ENCODE measurements at regions not wholly inside any gene's neighbourhood (a gene's known extent, or its start where the extent isn't known, plus 50 kb on each side); places are given as distances from the start of the nearest gene placed in this dataset.

DNA sequence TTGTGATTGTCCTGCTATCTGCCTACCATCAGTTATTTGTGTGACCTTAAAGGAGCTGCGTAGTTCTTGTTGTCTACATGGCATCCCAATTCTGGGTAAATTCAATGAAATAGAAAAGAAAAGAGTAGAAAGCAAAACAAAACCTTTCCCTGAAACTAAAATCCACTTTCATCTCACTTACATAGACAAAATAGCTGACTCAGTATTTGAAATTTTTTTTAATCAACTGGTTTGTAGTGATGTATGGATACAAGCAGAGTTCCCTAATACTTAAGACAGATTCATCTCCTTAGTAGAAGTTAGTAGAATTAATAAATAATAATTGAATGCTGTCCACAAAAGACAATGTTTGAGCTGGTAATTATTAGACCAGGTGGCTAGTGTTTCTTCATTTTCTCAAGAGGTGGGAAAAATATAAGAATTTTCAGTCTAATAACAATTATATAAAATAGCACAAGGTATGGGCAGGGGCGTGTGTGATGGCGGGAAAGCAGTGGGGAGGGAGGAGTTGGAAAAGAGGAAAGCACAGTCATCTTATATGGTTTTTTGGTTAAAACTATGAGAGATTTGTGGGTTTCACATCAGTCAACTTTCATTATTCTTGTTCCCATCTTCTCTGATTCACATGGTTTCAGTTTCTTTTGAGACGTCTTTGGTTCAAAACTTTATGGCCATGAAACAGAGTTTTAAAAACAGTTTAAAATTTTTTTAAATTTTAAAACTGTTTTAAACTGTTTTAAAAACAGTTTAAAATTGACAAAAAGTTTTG is 275.2 kb downstream of the SPRY1 start (continued):
- TF ChIP-seq, protein P1, sequence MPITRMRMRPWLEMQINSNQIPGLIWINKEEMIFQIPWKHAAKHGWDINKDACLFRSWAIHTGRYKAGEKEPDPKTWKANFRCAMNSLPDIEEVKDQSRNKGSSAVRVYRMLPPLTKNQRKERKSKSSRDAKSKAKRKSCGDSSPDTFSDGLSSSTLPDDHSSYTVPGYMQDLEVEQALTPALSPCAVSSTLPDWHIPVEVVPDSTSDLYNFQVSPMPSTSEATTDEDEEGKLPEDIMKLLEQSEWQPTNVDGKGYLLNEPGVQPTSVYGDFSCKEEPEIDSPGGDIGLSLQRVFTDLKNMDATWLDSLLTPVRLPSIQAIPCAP (CRISPR knock-in tag; IDR thresholded peaks at IDR 0.05) = no peak
- TF ChIP-seq, protein P2, sequence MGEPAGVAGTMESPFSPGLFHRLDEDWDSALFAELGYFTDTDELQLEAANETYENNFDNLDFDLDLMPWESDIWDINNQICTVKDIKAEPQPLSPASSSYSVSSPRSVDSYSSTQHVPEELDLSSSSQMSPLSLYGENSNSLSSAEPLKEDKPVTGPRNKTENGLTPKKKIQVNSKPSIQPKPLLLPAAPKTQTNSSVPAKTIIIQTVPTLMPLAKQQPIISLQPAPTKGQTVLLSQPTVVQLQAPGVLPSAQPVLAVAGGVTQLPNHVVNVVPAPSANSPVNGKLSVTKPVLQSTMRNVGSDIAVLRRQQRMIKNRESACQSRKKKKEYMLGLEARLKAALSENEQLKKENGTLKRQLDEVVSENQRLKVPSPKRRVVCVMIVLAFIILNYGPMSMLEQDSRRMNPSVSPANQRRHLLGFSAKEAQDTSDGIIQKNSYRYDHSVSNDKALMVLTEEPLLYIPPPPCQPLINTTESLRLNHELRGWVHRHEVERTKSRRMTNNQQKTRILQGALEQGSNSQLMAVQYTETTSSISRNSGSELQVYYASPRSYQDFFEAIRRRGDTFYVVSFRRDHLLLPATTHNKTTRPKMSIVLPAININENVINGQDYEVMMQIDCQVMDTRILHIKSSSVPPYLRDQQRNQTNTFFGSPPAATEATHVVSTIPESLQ (CRISPR knock-in tag; IDR thresholded peaks at IDR 0.05) = no peak
- TF ChIP-seq ZNF219 (CRISPR knock-in tag; IDR thresholded peaks at IDR 0.05; ENCODE audit: borderline replicate concordance) (no peak), RORB (CRISPR knock-in tag; IDR thresholded peaks at IDR 0.05) (no peak), NR2C2 (CRISPR knock-in tag; IDR thresholded peaks at IDR 0.05) (no peak), ELF4 (CRISPR knock-in tag; IDR thresholded peaks at IDR 0.05; ENCODE audit: low read depth) (no peak), ATF1 (CRISPR knock-in tag; IDR thresholded peaks at IDR 0.05) (no peak), FOXJ3 (CRISPR knock-in tag; IDR thresholded peaks at IDR 0.05; ENCODE audit: borderline replicate concordance) (no peak), KAT7 (CRISPR knock-in tag; IDR thresholded peaks at IDR 0.05; ENCODE audit: borderline replicate concordance) (no peak), FOXP1 (CRISPR knock-in tag; IDR thresholded peaks at IDR 0.05; ENCODE audit: borderline replicate concordance) (no peak)
- TF ChIP-seq, protein P3, sequence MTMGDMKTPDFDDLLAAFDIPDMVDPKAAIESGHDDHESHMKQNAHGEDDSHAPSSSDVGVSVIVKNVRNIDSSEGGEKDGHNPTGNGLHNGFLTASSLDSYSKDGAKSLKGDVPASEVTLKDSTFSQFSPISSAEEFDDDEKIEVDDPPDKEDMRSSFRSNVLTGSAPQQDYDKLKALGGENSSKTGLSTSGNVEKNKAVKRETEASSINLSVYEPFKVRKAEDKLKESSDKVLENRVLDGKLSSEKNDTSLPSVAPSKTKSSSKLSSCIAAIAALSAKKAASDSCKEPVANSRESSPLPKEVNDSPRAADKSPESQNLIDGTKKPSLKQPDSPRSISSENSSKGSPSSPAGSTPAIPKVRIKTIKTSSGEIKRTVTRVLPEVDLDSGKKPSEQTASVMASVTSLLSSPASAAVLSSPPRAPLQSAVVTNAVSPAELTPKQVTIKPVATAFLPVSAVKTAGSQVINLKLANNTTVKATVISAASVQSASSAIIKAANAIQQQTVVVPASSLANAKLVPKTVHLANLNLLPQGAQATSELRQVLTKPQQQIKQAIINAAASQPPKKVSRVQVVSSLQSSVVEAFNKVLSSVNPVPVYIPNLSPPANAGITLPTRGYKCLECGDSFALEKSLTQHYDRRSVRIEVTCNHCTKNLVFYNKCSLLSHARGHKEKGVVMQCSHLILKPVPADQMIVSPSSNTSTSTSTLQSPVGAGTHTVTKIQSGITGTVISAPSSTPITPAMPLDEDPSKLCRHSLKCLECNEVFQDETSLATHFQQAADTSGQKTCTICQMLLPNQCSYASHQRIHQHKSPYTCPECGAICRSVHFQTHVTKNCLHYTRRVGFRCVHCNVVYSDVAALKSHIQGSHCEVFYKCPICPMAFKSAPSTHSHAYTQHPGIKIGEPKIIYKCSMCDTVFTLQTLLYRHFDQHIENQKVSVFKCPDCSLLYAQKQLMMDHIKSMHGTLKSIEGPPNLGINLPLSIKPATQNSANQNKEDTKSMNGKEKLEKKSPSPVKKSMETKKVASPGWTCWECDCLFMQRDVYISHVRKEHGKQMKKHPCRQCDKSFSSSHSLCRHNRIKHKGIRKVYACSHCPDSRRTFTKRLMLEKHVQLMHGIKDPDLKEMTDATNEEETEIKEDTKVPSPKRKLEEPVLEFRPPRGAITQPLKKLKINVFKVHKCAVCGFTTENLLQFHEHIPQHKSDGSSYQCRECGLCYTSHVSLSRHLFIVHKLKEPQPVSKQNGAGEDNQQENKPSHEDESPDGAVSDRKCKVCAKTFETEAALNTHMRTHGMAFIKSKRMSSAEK (CRISPR knock-in tag; IDR thresholded peaks at IDR 0.05; ENCODE audit: borderline replicate concordance) = no peak
- TF ChIP-seq, protein P4, sequence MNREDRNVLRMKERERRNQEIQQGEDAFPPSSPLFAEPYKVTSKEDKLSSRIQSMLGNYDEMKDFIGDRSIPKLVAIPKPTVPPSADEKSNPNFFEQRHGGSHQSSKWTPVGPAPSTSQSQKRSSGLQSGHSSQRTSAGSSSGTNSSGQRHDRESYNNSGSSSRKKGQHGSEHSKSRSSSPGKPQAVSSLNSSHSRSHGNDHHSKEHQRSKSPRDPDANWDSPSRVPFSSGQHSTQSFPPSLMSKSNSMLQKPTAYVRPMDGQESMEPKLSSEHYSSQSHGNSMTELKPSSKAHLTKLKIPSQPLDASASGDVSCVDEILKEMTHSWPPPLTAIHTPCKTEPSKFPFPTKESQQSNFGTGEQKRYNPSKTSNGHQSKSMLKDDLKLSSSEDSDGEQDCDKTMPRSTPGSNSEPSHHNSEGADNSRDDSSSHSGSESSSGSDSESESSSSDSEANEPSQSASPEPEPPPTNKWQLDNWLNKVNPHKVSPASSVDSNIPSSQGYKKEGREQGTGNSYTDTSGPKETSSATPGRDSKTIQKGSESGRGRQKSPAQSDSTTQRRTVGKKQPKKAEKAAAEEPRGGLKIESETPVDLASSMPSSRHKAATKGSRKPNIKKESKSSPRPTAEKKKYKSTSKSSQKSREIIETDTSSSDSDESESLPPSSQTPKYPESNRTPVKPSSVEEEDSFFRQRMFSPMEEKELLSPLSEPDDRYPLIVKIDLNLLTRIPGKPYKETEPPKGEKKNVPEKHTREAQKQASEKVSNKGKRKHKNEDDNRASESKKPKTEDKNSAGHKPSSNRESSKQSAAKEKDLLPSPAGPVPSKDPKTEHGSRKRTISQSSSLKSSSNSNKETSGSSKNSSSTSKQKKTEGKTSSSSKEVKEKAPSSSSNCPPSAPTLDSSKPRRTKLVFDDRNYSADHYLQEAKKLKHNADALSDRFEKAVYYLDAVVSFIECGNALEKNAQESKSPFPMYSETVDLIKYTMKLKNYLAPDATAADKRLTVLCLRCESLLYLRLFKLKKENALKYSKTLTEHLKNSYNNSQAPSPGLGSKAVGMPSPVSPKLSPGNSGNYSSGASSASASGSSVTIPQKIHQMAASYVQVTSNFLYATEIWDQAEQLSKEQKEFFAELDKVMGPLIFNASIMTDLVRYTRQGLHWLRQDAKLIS (CRISPR knock-in tag; IDR thresholded peaks at IDR 0.05; ENCODE audit: borderline replicate concordance) = no peak
- TF ChIP-seq, protein P5, sequence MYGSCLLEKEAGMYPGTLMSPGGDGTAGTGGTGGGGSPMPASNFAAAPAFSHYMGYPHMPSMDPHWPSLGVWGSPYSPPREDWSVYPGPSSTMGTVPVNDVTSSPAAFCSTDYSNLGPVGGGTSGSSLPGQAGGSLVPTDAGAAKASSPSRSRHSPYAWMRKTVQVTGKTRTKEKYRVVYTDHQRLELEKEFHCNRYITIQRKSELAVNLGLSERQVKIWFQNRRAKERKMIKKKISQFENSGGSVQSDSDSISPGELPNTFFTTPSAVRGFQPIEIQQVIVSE (CRISPR knock-in tag; IDR thresholded peaks at IDR 0.05; ENCODE audit: borderline replicate concordance) = no peak
- TF ChIP-seq, protein P6, sequence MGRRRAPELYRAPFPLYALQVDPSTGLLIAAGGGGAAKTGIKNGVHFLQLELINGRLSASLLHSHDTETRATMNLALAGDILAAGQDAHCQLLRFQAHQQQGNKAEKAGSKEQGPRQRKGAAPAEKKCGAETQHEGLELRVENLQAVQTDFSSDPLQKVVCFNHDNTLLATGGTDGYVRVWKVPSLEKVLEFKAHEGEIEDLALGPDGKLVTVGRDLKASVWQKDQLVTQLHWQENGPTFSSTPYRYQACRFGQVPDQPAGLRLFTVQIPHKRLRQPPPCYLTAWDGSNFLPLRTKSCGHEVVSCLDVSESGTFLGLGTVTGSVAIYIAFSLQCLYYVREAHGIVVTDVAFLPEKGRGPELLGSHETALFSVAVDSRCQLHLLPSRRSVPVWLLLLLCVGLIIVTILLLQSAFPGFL (CRISPR knock-in tag; IDR thresholded peaks at IDR 0.05; ENCODE audit: borderline replicate concordance) = no peak

All from WTC11 (cell line).